CD4-positive, alpha-beta T cell (primary cell): ENCODE measurements at regions not wholly inside any gene's neighbourhood (a gene's known extent, or its start where the extent isn't known, plus 50 kb on each side); places are given as distances from the start of the nearest gene placed in this dataset.

Experiments used
- ATAC-seq: fragments of 200-7000 bp; cut with Tn5 transposase; one replicate; pipeline ENCODE4 v1.10.0; 2022; ENCODE audit warnings: mild to moderate bottlenecking; ENCODE audit not compliant: poor library complexity
- CTCF ChIA-PET: fragments of 350-600 bp; sonication (Branson Sonifier 250); formaldehyde crosslinking; loops from one replicate; lab custom pipeline; 2021; ENCODE audit warnings: antibody characterized with exemption, inconsistent platforms; lab: Charles Lee
- POLR2A ChIA-PET: fragments of 350-600 bp; sonication (Branson Sonifier 250); formaldehyde crosslinking; loops from one replicate; lab custom pipeline; 2021; ENCODE audit warnings: antibody characterized with exemption, inconsistent platforms; lab: Charles Lee
- DNase-seq, 14 experiments: peaks; one replicate each; pipeline ENCODE4 v3.0.0-alpha.2; 2013 to 2020; ENCODE audit warnings: mixed read lengths in 2 of 14
- H3K27ac ChIP-seq, 2 donors: one replicate each; pipeline versions ENCODE4 v1.5.1 to v1.7.0; 2013; ENCODE audit warnings: low read length in 2 of 2, low read depth in 1 of 2, mild to moderate bottlenecking in 1 of 2
- H3K27me3 ChIP-seq, 2 experiments: 1 replicate in 1 of 2; 2 replicates in 1 of 2; pipeline versions ENCODE4 v1.6.1 to v1.7.0; 2013; ENCODE audit warnings: low read length in 2 of 2, control low read depth in 1 of 2, mild to moderate bottlenecking in 1 of 2, moderate library complexity in 1 of 2; ENCODE audit not compliant: insufficient read depth in 2 of 2, control insufficient read depth in 1 of 2
- H3K36me3 ChIP-seq: one replicate; pipeline ENCODE4 v1.6.1; 2013; ENCODE audit warnings: low read length, control low read depth; ENCODE audit not compliant: insufficient read depth
- H3K4me1 ChIP-seq: one replicate; pipeline ENCODE4 v1.6.1; 2013; ENCODE audit warnings: low read length, control low read depth; ENCODE audit not compliant: insufficient read depth
- H3K4me3 ChIP-seq: one replicate; pipeline ENCODE4 v1.5.1; 2013; ENCODE audit warnings: mild to moderate bottlenecking, low read length, moderate library complexity
- H3K9me3 ChIP-seq, 2 experiments: 1 replicate in 1 of 2; 2 replicates in 1 of 2; pipeline versions ENCODE4 v1.6.1 to v1.7.0; 2013; ENCODE audit warnings: low read length in 2 of 2, mild to moderate bottlenecking in 2 of 2, control low read depth in 1 of 2, moderate library complexity in 1 of 2; ENCODE audit not compliant: control insufficient read depth in 1 of 2, insufficient read depth in 1 of 2
- H3K27ac Mint-ChIP-seq: one replicate; pipeline ENCODE4 v1.8.0; 2020; ENCODE audit warnings: mixed read lengths
- H3K27me3 Mint-ChIP-seq: one replicate; pipeline ENCODE4 v1.8.0; 2021; ENCODE audit warnings: mixed read lengths
- H3K36me3 Mint-ChIP-seq: one replicate; pipeline ENCODE4 v1.8.0; 2021; ENCODE audit warnings: low read depth, mixed read lengths
- H3K4me1 Mint-ChIP-seq: one replicate; pipeline ENCODE4 v1.8.0; 2021; ENCODE audit warnings: low read depth, mixed read lengths
- H3K4me3 Mint-ChIP-seq: one replicate; pipeline ENCODE4 v1.8.0; 2020; ENCODE audit warnings: mild to moderate bottlenecking, mixed read lengths
- H3K9me3 Mint-ChIP-seq: one replicate; pipeline ENCODE4 v1.8.0; 2020; ENCODE audit warnings: mixed read lengths
- CTCF ChIP-seq: fragments of 200-600 bp; IDR thresholded peaks from one replicate; pipeline ENCODE4 v1.8.0; 2022; ENCODE audit warnings: antibody characterized with exemption, mild to moderate bottlenecking
- intact Hi-C, 2 experiments: fragments of 100-400 bp; cut with DNase I in 1 of 2; cut with micrococcal nuclease in 1 of 2; formaldehyde crosslinking; loops; one replicate each; pipeline versions ENCODE4 v1.15.1 to v1.9.0; 2023 to 2025; cut with DNase I, micrococcal nuclease

GRCh38 chr2:78281164-78281563 lies 744.3 kb upstream of the REG3G start:
- TF ChIP-seq CTCF = no peak
- Mint-ChIP-seq H3K36me3 (no peaks in the 10 kb centered on the region), H3K4me1 (no peaks in the 10 kb centered on the region), H3K27ac (no peak overlapping the region), H3K27me3 (no peaks in the 10 kb centered on the region), H3K4me3 (no peak overlapping the region), H3K9me3 (peaks cover 9% of the 10 kb centered on the region)
- no peak for DNase-seq
- no peaks in the 10 kb centered on the region for H3K4me1 ChIP-seq
- POLR2A ChIA-PET = no interaction called here
- H3K4me3 ChIP-seq = no peak overlapping the region
- H3K36me3 ChIP-seq = no peaks in the 10 kb centered on the region
- no peak for ATAC-seq
- H3K27me3 ChIP-seq = no peaks in the 10 kb centered on the region
- intact Hi-C loops = no loop called here
- CTCF ChIA-PET = no interaction called here
- peaks cover 0 to 7% of the 10 kb centered on the region in 2 experiments for H3K9me3 ChIP-seq
- H3K27ac ChIP-seq = no peak overlapping the region

- H3K4me3 ChIP-seq = no peak overlapping the region
- Mint-ChIP-seq H3K27ac (no peak overlapping the region), H3K4me3 (no peak overlapping the region), H3K9me3 (peaks cover 10% of the 10 kb centered on the region), H3K36me3 (no peaks in the 10 kb centered on the region), H3K27me3 (no peaks in the 10 kb centered on the region), H3K4me1 (no peaks in the 10 kb centered on the region)
- H3K9me3 ChIP-seq = peaks cover 4 to 6% of the 10 kb centered on the region in 2 experiments
- no peak for TF ChIP-seq CTCF
- ATAC-seq (no peak), DNase-seq (no peak)
- intact Hi-C loops = no loop called here
- ChIA-PET CTCF (no interaction called here), POLR2A (no interaction called here)
- no peaks in the 10 kb centered on the region for H3K36me3 ChIP-seq
- H3K27me3 ChIP-seq = no peaks in the 10 kb centered on the region
- H3K27ac ChIP-seq = no peak overlapping the region
- H3K4me1 ChIP-seq = no peaks in the 10 kb centered on the region
Measured at GRCh38 chr2:78290581-78291214, 734.8 kb upstream of the REG3G start.

- Mint-ChIP-seq H3K9me3 (peaks cover 7% of the 10 kb centered on the region), H3K36me3 (no peaks in the 10 kb centered on the region), H3K4me1 (no peaks in the 10 kb centered on the region), H3K4me3 (no peak overlapping the region), H3K27ac (no peak overlapping the region), H3K27me3 (no peaks in the 10 kb centered on the region)
- POLR2A ChIA-PET = no interaction called here
- intact Hi-C loops = no loop called here
- TF ChIP-seq CTCF = no peak
- CTCF ChIA-PET = no interaction called here
- no peak overlapping the region for H3K4me3 ChIP-seq
- H3K27ac ChIP-seq = no peak overlapping the region
- ATAC-seq = no peak
- no peaks in the 10 kb centered on the region for H3K27me3 ChIP-seq
- no peaks in the 10 kb centered on the region for H3K36me3 ChIP-seq
- no peaks in the 10 kb centered on the region for H3K4me1 ChIP-seq
- DNase-seq = no peak
- H3K9me3 ChIP-seq = peaks cover under 1 to 4% of the 10 kb centered on the region in 2 experiments
Measured at GRCh38 chr2:78293768-78294167, 731.7 kb upstream of the REG3G start.
